ENCODE measurements at regions not wholly inside any gene's neighbourhood (a gene's known extent, or its start where the extent isn't known, plus 50 kb on each side); places are given as distances from the start of the nearest gene placed in this dataset.
"Not testable (repeated sequence)": the region's sequence is repeated elsewhere in the genome, so short reads cannot be mapped to it uniquely, and the experiment has no call there.

DNA sequence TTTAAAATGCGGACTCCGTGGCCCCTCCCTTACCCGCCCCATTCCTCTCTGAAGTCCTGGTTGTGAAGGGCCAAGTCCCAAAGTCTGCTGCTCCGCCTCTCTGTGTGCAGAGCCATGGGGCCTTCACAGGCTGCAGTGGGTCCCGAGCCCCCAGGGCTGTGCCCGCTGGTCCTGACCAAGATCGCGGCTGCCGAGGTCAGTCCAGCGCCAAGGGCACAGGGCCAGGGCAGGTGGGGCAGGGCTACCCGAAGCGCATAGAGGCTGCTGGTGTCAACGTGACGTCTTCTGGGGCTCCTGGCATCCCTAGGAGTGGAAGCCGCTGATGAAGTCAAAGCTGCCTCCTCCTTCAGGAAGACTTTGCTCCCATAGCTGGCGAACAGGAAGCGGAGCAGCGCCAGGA, 858.8 kb downstream of the TUBA3C start:
- not testable (repeated sequence) for DNase-seq

- not testable (repeated sequence) for DNase-seq
Measured at GRCh38 chr13:18319653-18320052, 862.0 kb downstream of the TUBA3C start.

GRCh38 chr13:18303240-18303813, 878.3 kb downstream of the TUBA3C start:
- not testable (repeated sequence) for DNase-seq

GRCh38 chr13:18300968-18301367, 880.7 kb downstream of the TUBA3C start:
- not testable (repeated sequence) for DNase-seq

GRCh38 chr13:18297359-18297758, 884.3 kb downstream of the TUBA3C start:
- DNase-seq = not testable (repeated sequence)

DNA sequence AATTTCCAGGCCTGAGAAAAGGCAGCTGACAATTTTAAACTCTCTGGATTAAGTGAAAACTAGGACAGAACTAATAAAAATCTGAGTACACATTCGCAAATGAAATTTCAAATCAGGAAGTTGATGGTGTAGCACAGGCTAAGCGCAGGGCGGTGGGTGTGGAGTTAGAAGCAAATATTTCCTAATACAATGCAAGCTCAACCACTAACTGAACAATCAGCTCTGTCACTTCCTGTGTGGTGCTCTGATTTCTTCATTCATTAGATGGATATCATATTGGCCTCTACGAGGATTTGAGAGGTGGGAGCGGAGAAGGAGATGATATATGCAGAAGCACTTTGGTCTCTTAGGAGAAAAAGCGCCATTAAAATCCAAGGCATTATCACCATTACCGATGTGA, 885.0 kb downstream of the TUBA3C start:
- DNase-seq = not testable (repeated sequence)

DNA sequence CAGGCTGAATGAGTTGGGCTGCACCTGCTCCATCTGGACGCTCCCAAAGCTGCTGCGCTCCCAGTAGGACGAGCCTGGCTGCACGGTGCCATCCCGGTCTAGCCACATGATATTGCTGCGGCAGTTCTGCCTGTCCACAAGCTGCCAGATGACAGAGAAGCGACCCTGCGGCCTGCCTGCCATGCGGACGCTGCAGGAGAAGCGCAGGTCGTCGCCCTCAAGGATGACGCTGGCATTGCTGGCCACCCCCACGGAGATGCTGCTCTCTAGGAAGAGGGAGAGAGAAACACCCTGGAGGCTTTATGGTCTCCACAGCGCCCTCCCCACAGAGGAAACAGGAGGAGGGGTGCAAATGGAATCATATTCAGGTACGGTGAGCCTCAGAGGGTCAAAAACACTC, 887.3 kb downstream of the TUBA3C start:
- DNase-seq = not testable (repeated sequence)

GRCh38 chr13:18286848-18287247, 894.8 kb downstream of the TUBA3C start:
- DNase-seq = not testable (repeated sequence)

DNA sequence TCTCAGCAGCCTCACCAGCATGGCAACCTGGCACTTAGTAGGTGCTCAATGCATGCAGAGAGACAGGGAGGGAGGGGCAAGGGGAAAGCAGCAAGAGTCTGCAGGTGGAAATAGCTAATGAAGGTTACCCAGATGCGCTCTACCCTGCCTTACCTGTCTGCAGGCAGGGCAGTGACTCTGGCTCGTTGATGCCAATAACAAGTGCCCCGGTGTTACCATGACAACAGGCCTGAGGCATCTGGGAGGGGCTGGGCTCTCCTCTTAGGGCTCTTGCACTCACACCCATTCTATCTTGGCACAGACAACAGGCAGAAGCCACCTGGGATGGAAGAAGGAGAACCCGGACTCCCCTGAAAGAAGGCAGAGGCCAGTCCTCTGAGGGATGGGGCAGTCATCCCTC, 896.0 kb downstream of the TUBA3C start:
- not testable (repeated sequence) for DNase-seq

- not testable (repeated sequence) for DNase-seq
Measured at GRCh38 chr13:18284040-18284439, 897.6 kb downstream of the TUBA3C start.

DNA sequence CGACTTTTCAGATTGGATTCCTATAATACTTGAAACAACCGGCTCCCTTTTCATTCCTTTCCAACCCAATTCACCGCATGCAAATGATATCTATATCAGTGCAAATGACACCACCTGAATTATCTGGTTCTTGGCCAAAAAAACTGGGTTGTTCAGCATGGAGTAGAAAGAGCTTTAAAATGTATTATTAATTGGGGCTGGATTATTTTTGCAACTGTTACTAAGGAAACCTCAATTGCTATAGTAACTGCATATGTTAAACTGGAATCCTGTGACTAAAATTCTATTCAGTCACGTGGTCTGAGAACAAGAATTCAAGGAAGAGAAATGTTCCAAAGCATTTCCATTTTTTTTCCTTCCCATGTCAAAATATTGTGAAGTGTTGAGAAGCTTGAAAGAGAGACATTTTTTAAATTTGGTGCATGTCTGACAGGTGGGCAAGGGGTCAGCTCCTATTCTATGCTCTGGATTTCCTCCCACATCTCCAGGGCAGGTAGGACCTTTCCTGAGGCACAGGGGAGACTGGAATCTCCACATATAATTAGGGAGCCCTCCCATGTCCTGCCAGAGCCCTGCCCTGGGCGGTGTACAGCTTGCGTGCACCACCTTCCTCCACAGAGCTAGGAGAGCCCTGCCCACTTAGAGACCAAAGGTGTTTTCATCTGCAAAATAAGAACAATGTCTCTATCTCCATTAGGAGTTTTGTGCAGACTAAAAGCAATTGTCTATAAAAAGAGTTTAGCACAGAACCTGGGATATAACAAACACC, 899.6 kb downstream of the TUBA3C start:
- not testable (repeated sequence) for DNase-seq

- DNase-seq = not testable (repeated sequence)
Measured at GRCh38 chr13:18280904-18281828, 900.5 kb downstream of the TUBA3C start.

DNA sequence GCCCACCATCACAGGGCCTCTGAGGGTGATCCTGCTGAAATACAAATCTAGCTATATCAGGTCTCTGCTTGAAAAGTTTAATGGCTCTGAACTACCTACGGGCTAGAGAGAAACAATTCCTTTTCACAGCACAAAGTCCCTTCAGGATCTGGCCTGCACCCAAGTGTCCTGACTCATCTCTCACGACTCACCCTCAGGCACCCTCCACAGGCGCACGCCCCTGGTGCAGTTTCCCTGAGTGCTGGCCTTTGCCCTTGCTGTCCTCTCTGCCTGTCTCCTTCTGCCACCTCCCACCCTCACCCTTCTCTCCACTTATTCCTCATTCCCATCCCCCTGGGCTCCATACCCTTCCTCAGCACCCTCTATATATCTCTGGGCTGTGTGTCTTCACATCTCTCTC, 901.7 kb downstream of the TUBA3C start:
- DNase-seq = peak; percentile 2

- DNase-seq = not testable (repeated sequence)
Measured at GRCh38 chr13:18277372-18277771, 904.3 kb downstream of the TUBA3C start.

- not testable (repeated sequence) for DNase-seq
Measured at GRCh38 chr13:18276280-18276679, 905.3 kb downstream of the TUBA3C start.

GRCh38 chr13:18273785-18274514, 907.7 kb downstream of the TUBA3C start:
- peak; percentile 1 for DNase-seq

GRCh38 chr13:18258801-18259419, 922.7 kb downstream of the TUBA3C start:
- DNase-seq = not testable (repeated sequence)

DNA sequence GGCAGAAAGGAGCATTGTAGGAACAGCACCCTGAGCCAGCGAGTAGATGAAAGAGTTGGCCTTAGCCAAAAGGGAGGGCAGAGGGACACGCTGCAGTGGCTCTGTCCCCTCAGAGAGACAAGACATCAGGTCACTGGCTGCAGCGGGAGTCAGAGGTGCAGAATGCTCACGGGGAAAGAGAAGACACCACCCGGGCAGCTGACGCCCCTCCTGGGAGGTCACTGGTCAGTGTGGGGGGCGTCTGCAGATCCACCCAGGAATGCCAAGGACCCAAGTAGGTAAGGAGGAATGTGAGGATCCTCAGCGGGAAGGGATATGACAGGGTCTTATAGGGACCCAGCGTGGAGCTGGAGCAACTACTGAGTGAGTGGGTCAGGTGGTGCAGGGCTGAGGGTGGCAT, 923.9 kb downstream of the TUBA3C start:
- not testable (repeated sequence) for DNase-seq

GRCh38 chr13:18252848-18253247, 928.8 kb downstream of the TUBA3C start:
- DNase-seq = not testable (repeated sequence)

GRCh38 chr13:18248533-18249240, 932.9 kb downstream of the TUBA3C start:
- not testable (repeated sequence) for DNase-seq

DNA sequence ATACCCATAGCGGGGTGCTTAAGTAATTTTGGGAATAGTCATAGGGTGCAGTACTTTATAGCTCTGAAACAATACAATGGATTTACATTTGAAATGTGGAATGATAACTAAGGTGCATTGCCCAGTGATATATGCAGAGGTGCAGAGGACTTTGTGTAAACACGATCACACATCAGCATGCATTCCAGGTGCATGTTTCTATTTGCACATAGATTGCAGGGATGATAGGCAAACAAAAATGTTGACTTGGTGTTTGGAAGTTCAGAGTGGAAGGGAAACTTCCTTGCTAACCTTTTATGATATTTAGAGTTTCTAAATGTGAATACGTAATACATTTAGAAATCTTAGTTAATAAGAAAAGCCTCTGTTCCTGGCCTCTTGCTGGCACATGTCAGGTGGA, 941.5 kb downstream of the TUBA3C start:
- not testable (repeated sequence) for DNase-seq
